Dedifferentiated amniotic fluid mesenchymal stem cell (primary cell): ENCODE measurements at regions not wholly inside any gene's neighbourhood (a gene's known extent, or its start where the extent isn't known, plus 50 kb on each side); places are given as distances from the start of the nearest gene placed in this dataset.
"Not testable (repeated sequence)": the region's sequence is repeated elsewhere in the genome, so short reads cannot be mapped to it uniquely, and the experiment has no call there.

Experiments used
- DNase-seq: peaks from one replicate; pipeline ENCODE4 v3.0.0-alpha.2; 2016; ENCODE audit errors: extremely low spot score

GRCh38 chr9:29325894-29326293 lies 1752.6 kb upstream of the C9orf72 start:
- DNase-seq: no peak

- no peak for DNase-seq
These were observed 1759.5 kb upstream of the C9orf72 start for GRCh38 chr9:29332789-29333188.

- DNase-seq: no peak
These were observed 1763.0 kb upstream of the C9orf72 start for GRCh38 chr9:29336281-29336680.

- DNase-seq: no peak
These were observed 1766.1 kb upstream of the C9orf72 start for GRCh38 chr9:29339387-29339786.

- no peak for DNase-seq
These were observed 1775.7 kb upstream of the C9orf72 start for GRCh38 chr9:29348999-29349398.

- no peak for DNase-seq
These were observed 1816.1 kb upstream of the C9orf72 start for GRCh38 chr9:29389421-29389820.

GRCh38 chr9:29390859-29391258 lies 1817.6 kb upstream of the C9orf72 start:
- DNase-seq: no peak

GRCh38 chr9:29393064-29393463 lies 1819.8 kb upstream of the C9orf72 start:
- DNase-seq: no peak

- DNase-seq: no peak
These were observed 1821.6 kb upstream of the C9orf72 start for GRCh38 chr9:29394855-29395254.

- DNase-seq: no peak
These were observed 1823.9 kb upstream of the C9orf72 start for GRCh38 chr9:29397148-29397547.

GRCh38 chr9:29416204-29416603 lies 1842.9 kb upstream of the C9orf72 start:
- no peak for DNase-seq

GRCh38 chr9:29422438-29422837 lies 1849.2 kb upstream of the C9orf72 start:
- no peak for DNase-seq

- DNase-seq: no peak
These were observed 1858.9 kb upstream of the C9orf72 start for GRCh38 chr9:29432191-29432590.

- DNase-seq: not testable (repeated sequence)
These were observed 1859.4 kb upstream of the C9orf72 start for GRCh38 chr9:29432656-29433055.

GRCh38 chr9:29435368-29435767 lies 1862.1 kb upstream of the C9orf72 start:
- DNase-seq: no peak

- no peak for DNase-seq
These were observed 1864.2 kb upstream of the C9orf72 start for GRCh38 chr9:29437526-29437925.

GRCh38 chr9:29439961-29440360 lies 1866.7 kb upstream of the C9orf72 start:
- no peak for DNase-seq

- DNase-seq: no peak
These were observed 1867.2 kb upstream of the C9orf72 start for GRCh38 chr9:29440449-29440848.

GRCh38 chr9:29445751-29446150 lies 1872.5 kb upstream of the C9orf72 start:
- DNase-seq: no peak

- DNase-seq: no peak
These were observed 1876.0 kb upstream of the C9orf72 start for GRCh38 chr9:29449306-29449705.

- not testable (repeated sequence) for DNase-seq
These were observed 1877.1 kb upstream of the C9orf72 start for GRCh38 chr9:29450343-29450875.

- DNase-seq: no peak
These were observed 1883.7 kb upstream of the C9orf72 start for GRCh38 chr9:29456940-29457339.

- DNase-seq: no peak
These were observed 1902.2 kb upstream of the C9orf72 start for GRCh38 chr9:29475471-29475870.

GRCh38 chr9:29511680-29512079 lies 1938.4 kb upstream of the C9orf72 start:
- no peak for DNase-seq
